A673 (cell line): ENCODE measurements at regions not wholly inside any gene's neighbourhood (a gene's known extent, or its start where the extent isn't known, plus 50 kb on each side); places are given as distances from the start of the nearest gene placed in this dataset.

ENCODE experiments used
- CTCF ChIP-seq: fragments of 300-800, 200-600 bp; sonication (generic); conservative IDR thresholded peaks from 2 replicates; pipeline ENCODE4 v1.5.1; 2017; ENCODE audit warnings: low read depth, mild to moderate bottlenecking, antibody characterized with exemption, low read length, moderate library complexity, mixed read lengths
- EZH2 ChIP-seq: fragments of 200-600 bp; sonication (generic); IDR thresholded peaks from 2 replicates; pipeline ENCODE4 v1.6.1; 2017; ENCODE audit warnings: borderline replicate concordance, low read depth, mild to moderate bottlenecking, mixed read lengths, antibody characterized with exemption, low read length; ENCODE audit not compliant: poor library complexity, severe bottlenecking

GRCh38 chr2:44051593-44052347 is 56.0 kb upstream of the LRPPRC start:
- TF ChIP-seq EZH2 (no peak), CTCF (no peak)
